Large intestine (tissue), 3 donors: ENCODE measurements at regions not wholly inside any gene's neighbourhood (a gene's known extent, or its start where the extent isn't known, plus 50 kb on each side); places are given as distances from the start of the nearest gene placed in this dataset.

Experiments used
- DNase-seq, 2 donors: peaks; one replicate each; pipeline versions ENCODE4 v3.0.0 to v3.0.0-alpha.2; 2013
- H3K27ac ChIP-seq: one replicate; pipeline ENCODE4 v1.5.1; 2013; ENCODE audit warnings: low read length
- H3K27me3 ChIP-seq: 2 replicates; pipeline ENCODE4 v1.6.1; 2013; ENCODE audit warnings: low read length; ENCODE audit not compliant: control insufficient read depth, insufficient read depth
- H3K36me3 ChIP-seq: 2 replicates; pipeline ENCODE4 v1.6.1; 2013; ENCODE audit warnings: low read length; ENCODE audit not compliant: control insufficient read depth, insufficient read depth
- H3K4me1 ChIP-seq: one replicate; pipeline ENCODE4 v1.6.1; 2013; ENCODE audit warnings: low read length; ENCODE audit not compliant: control insufficient read depth, insufficient read depth
- H3K4me3 ChIP-seq: one replicate; pipeline ENCODE4 v1.5.1; 2013; ENCODE audit warnings: low read length
- H3K9me3 ChIP-seq: one replicate; pipeline ENCODE4 v1.6.1; 2013; ENCODE audit warnings: mild to moderate bottlenecking, low read depth, low read length, moderate library complexity; ENCODE audit not compliant: control insufficient read depth
- WGBS: methylation state at CpG from one replicate; pipeline ENCODE4 v1.1.5; 2013; ENCODE audit warnings: low lambda C conversion rate; ENCODE audit not compliant: insufficient coverage; 5-methylcytosine and 5-hydroxymethylcytosine counted together

- Histone ChIP-seq H3K4me1 (no peaks in the 10 kb centered on the region), H3K4me3 (no peak overlapping the region), H3K27me3 (peaks cover 2% of the 10 kb centered on the region), H3K27ac (no peak overlapping the region), H3K36me3 (no peaks in the 10 kb centered on the region), H3K9me3 (no peaks in the 10 kb centered on the region)
- no peak for DNase-seq
- no CpG with 5 or more reads among the region's 8 CpGs for WGBS
Observed at GRCh38 chr13:40113643-40114304, 458.3 kb downstream of the COG6 start.

GRCh38 chr13:40114305-40114896, 458.9 kb downstream of the COG6 start:
- Histone ChIP-seq H3K27ac (no peak overlapping the region), H3K36me3 (no peaks in the 10 kb centered on the region), H3K27me3 (no peaks in the 10 kb centered on the region), H3K4me3 (no peak overlapping the region), H3K9me3 (no peaks in the 10 kb centered on the region), H3K4me1 (no peaks in the 10 kb centered on the region)
- no CpG with 5 or more reads among the region's 6 CpGs for WGBS
- no peak for DNase-seq

GRCh38 chr13:40115426-40115825, 460.0 kb downstream of the COG6 start:
- Histone ChIP-seq H3K36me3 (no peaks in the 10 kb centered on the region), H3K9me3 (no peaks in the 10 kb centered on the region), H3K27me3 (no peaks in the 10 kb centered on the region), H3K27ac (no peak overlapping the region), H3K4me3 (no peak overlapping the region), H3K4me1 (no peaks in the 10 kb centered on the region)
- no CpG with 5 or more reads among the region's 2 CpGs for WGBS
- no peak for DNase-seq

GRCh38 chr13:40116008-40116407, 460.5 kb downstream of the COG6 start:
- Histone ChIP-seq H3K4me3 (no peak overlapping the region), H3K27me3 (no peaks in the 10 kb centered on the region), H3K27ac (no peak overlapping the region), H3K4me1 (no peaks in the 10 kb centered on the region), H3K9me3 (no peaks in the 10 kb centered on the region), H3K36me3 (no peaks in the 10 kb centered on the region)
- DNase-seq = peak; percentile 80 to 94
- no CpG with 5 or more reads among the region's 6 CpGs for WGBS

GRCh38 chr13:40118337-40118736, 462.9 kb downstream of the COG6 start:
- WGBS = 60% methylated on average over 1 of the region's 3 CpGs
- Histone ChIP-seq H3K36me3 (no peaks in the 10 kb centered on the region), H3K9me3 (no peaks in the 10 kb centered on the region), H3K4me1 (no peaks in the 10 kb centered on the region), H3K27ac (no peak overlapping the region), H3K4me3 (no peak overlapping the region), H3K27me3 (no peaks in the 10 kb centered on the region)
- no peak for DNase-seq

- no peaks in the 10 kb centered on the region for H3K9me3 ChIP-seq
- no CpG with 5 or more reads among the region's 1 CpG for WGBS
- no peak overlapping the region for H3K4me3 ChIP-seq
- DNase-seq = no peak
- H3K27me3 ChIP-seq = no peaks in the 10 kb centered on the region
- H3K4me1 ChIP-seq = no peaks in the 10 kb centered on the region
- H3K27ac ChIP-seq = no peak overlapping the region
- no peaks in the 10 kb centered on the region for H3K36me3 ChIP-seq
Observed at GRCh38 chr13:40119852-40120251, 464.4 kb downstream of the COG6 start.

GRCh38 chr13:40120288-40120687, 464.8 kb downstream of the COG6 start:
- no peaks in the 10 kb centered on the region for H3K4me1 ChIP-seq
- H3K4me3 ChIP-seq = no peak overlapping the region
- H3K27ac ChIP-seq = no peak overlapping the region
- no peaks in the 10 kb centered on the region for H3K9me3 ChIP-seq
- no peaks in the 10 kb centered on the region for H3K27me3 ChIP-seq
- 100% methylated on average over 1 of the region's 1 CpG for WGBS
- no peak for DNase-seq
- no peaks in the 10 kb centered on the region for H3K36me3 ChIP-seq

GRCh38 chr13:40120781-40121180, 465.3 kb downstream of the COG6 start:
- H3K27ac ChIP-seq = no peak overlapping the region
- no peaks in the 10 kb centered on the region for H3K36me3 ChIP-seq
- no peak overlapping the region for H3K4me3 ChIP-seq
- no CpG with 5 or more reads among the region's 4 CpGs for WGBS
- no peaks in the 10 kb centered on the region for H3K9me3 ChIP-seq
- no peaks in the 10 kb centered on the region for H3K27me3 ChIP-seq
- no peaks in the 10 kb centered on the region for H3K4me1 ChIP-seq
- DNase-seq = no peak

GRCh38 chr13:40121722-40122121, 466.3 kb downstream of the COG6 start:
- H3K9me3 ChIP-seq = no peaks in the 10 kb centered on the region
- no peak overlapping the region for H3K4me3 ChIP-seq
- H3K4me1 ChIP-seq = no peaks in the 10 kb centered on the region
- no peaks in the 10 kb centered on the region for H3K36me3 ChIP-seq
- H3K27me3 ChIP-seq = no peaks in the 10 kb centered on the region
- no peak overlapping the region for H3K27ac ChIP-seq
- WGBS = no CpG with 5 or more reads among the region's 2 CpGs
- DNase-seq = no peak

GRCh38 chr13:40123962-40124632, 468.6 kb downstream of the COG6 start:
- 100% methylated on average over 2 of the region's 2 CpGs for WGBS
- H3K36me3 ChIP-seq = no peaks in the 10 kb centered on the region
- H3K4me1 ChIP-seq = no peaks in the 10 kb centered on the region
- no peak overlapping the region for H3K4me3 ChIP-seq
- DNase-seq = no peak
- no peaks in the 10 kb centered on the region for H3K9me3 ChIP-seq
- H3K27me3 ChIP-seq = no peaks in the 10 kb centered on the region
- no peak overlapping the region for H3K27ac ChIP-seq
